ENCODE measurements at regions not wholly inside any gene's neighbourhood (a gene's known extent, or its start where the extent isn't known, plus 50 kb on each side); places are given as distances from the start of the nearest gene placed in this dataset.

DNA sequence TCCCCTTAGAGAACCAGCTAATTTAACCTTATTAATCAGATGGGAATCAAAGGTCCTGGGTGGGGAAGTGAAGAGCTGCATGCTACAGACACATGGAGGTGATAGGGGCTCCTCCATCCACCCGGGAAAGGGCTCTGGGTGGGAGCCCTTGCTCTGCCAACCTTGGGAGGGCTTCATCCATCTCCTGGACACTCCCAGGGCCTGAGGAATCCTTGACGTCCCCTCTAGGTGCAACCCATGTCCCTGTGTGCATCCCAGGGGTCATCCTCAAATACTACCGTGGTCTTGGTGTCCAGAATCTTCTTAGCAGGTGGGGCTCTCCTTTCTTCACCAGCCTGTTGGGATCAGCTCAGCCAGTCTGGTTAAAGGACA is 55.4 kb upstream of the IGFBP3 start:
- no peak overlapping the region for H3K4me3 ChIP-seq (ENCODE audit: low read length)
- DNase-seq (ENCODE audit: low read depth) = no peak
- TF ChIP-seq, protein P1, sequence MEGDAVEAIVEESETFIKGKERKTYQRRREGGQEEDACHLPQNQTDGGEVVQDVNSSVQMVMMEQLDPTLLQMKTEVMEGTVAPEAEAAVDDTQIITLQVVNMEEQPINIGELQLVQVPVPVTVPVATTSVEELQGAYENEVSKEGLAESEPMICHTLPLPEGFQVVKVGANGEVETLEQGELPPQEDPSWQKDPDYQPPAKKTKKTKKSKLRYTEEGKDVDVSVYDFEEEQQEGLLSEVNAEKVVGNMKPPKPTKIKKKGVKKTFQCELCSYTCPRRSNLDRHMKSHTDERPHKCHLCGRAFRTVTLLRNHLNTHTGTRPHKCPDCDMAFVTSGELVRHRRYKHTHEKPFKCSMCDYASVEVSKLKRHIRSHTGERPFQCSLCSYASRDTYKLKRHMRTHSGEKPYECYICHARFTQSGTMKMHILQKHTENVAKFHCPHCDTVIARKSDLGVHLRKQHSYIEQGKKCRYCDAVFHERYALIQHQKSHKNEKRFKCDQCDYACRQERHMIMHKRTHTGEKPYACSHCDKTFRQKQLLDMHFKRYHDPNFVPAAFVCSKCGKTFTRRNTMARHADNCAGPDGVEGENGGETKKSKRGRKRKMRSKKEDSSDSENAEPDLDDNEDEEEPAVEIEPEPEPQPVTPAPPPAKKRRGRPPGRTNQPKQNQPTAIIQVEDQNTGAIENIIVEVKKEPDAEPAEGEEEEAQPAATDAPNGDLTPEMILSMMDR (conservative IDR thresholded peaks at IDR 0.05; ENCODE audit: low read depth, low read length) = no peak

DNA sequence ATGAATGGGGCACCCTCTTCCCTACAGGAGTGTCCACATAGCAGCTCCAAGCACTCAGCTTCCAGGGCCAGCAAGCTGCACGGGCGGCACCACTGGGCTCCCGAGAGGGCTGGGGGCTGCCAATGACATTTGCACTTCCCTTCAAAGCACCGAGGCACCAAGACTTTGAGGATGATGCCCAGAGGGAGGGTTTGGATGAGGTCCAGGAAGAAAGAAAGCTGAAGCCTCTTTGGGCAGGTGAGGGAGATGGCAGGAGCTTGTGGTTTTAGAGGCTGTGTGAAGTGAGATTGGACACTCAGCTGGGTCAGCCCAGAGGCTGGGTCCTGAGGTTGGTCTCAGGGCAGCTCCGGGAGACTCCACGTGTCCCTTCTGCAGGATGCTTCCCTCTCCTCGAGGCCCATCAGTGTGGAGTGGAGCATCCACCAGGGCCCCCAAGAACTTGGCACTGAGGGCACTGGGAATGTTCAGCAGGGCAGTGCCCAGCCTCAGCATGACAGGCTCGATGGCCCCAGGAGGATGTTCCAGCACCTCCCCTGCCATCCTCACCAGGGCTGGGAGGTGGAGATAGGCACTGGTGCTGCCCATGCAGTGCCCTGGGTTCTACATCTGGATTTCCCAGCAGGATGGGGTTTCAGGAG is 54.9 kb upstream of the IGFBP3 start:
- TF ChIP-seq, protein P1 (conservative IDR thresholded peaks at IDR 0.05; ENCODE audit: low read depth, low read length) = no peak
- H3K4me3 ChIP-seq (ENCODE audit: low read length) = no peak overlapping the region
- no peak for DNase-seq (ENCODE audit: low read depth)

GRCh38 chr7:45975367-45975766 is 54.3 kb upstream of the IGFBP3 start:
- no peak overlapping the region for H3K4me3 ChIP-seq (ENCODE audit: low read length)
- TF ChIP-seq, protein P1 (conservative IDR thresholded peaks at IDR 0.05; ENCODE audit: low read depth, low read length) = no peak
- no peak for DNase-seq (ENCODE audit: low read depth)

DNA sequence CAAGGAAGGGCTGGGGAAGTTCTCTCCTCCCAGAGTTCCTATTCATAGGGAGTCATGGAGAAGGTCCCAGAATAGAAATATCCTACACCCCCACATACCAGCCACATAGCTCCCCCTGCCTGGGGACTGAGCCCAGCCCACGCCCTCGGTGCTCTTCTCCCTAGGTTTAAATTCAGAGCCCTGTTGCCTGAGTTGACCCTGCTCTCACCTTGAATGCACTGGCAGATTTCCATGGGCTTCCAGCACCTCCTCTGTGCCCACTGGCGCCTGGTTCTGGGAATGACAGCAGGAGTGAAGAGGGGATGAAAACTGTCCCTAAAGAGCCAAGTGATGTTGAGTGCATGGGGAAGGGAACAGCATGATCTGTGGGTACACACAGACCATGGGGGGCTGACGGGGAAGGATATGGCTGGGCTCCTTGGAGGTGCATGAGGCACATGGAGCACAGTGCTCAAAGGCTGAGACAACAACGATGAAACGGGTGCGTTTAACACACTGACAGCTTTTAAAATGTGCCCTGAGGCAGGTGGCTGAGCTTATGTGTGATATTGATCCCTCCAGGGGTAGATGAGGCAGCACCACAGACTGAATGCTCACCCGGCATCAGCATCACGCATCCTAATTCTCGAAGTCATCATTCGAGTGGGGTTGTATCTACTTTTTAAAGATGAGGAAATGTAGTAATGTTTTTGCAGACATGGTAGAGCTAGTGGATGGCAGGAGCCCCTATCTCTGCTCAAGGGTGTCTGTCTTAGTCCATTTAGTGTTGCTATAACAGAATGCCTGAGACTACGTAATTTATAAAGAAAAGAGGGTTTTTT is 53.7 kb upstream of the IGFBP3 start:
- H3K4me3 ChIP-seq (ENCODE audit: low read length) = no peak overlapping the region
- TF ChIP-seq, protein P1 (conservative IDR thresholded peaks at IDR 0.05; ENCODE audit: low read depth, low read length) = no peak
- no peak for DNase-seq (ENCODE audit: low read depth)

DNA sequence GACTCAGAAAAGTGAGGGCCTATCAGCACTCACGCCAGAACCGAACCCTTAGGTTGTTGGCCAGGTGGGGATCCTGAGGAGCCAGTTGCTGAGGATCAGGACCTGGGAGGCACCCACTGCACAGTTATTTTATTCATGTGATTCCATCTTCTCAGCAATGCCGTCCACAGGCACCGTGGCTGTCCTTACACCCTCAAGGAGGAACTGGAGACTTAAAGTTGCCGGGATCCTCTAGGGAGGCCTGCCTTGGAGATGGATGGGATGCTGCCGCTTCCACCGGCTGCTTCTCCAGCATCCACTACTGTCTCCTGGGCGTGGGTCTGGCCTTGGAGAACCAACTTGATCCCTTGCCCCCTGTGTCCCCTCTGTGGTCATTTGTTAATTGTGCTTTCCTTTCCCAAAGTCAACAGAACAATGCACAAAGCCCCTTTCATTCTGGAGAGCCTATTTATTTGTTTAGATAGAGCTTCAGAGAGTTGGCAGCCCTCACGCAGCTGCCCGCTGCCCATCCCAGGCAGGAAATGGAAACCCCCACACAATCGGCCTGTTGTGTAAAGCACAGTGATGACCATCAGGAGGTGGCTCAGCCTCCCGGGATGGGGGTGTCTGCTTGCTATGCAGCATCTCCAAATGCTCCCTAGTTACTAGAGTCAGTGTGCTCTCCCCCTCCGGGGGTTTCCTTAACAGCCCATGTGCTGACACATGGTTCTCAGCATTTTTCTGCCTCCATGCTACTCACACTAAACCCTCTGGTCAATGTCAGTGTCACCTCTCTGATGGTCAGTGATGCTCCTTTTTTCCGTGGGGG is 52.9 kb upstream of the IGFBP3 start:
- TF ChIP-seq, protein P1 (conservative IDR thresholded peaks at IDR 0.05; ENCODE audit: low read depth, low read length) = no peak
- DNase-seq (ENCODE audit: low read depth) = no peak
- H3K4me3 ChIP-seq (ENCODE audit: low read length) = no peak overlapping the region

GRCh38 chr7:45972629-45973312 is 51.7 kb upstream of the IGFBP3 start:
- DNase-seq (ENCODE audit: low read depth) = no peak
- TF ChIP-seq, protein P1 (conservative IDR thresholded peaks at IDR 0.05; ENCODE audit: low read depth, low read length) = no peak
- no peak overlapping the region for H3K4me3 ChIP-seq (ENCODE audit: low read length)

All from retinal pigment epithelial cell (primary cell).